H1 (cell line): ENCODE measurements at regions not wholly inside any gene's neighbourhood (a gene's known extent, or its start where the extent isn't known, plus 50 kb on each side); places are given as distances from the start of the nearest gene placed in this dataset.

Experiments used
- ASH2L ChIP-seq: fragments of 200-600, 300-600 bp; sonication (generic); IDR thresholded peaks from one replicate; pipeline ENCODE4 v1.7.1; 2017; ENCODE audit warnings: low read length
- BACH1 ChIP-seq: IDR thresholded peaks from 2 replicates; pipeline ENCODE4 v1.6.1; 2012; ENCODE audit warnings: low read length, improper control_type of control experiment
- CHD7 ChIP-seq: fragments of 300-600 bp; sonication (generic); IDR thresholded peaks from 2 replicates; pipeline ENCODE4 v1.7.1; 2012; ENCODE audit warnings: low read length, moderate library complexity, mild to moderate bottlenecking, inconsistent platforms; ENCODE audit not compliant: insufficient replicate concordance
- JUN ChIP-seq: IDR thresholded peaks from 2 replicates; pipeline ENCODE4 v1.6.1; 2011; ENCODE audit warnings: low read depth, mild to moderate bottlenecking, improper control_type of control experiment, low read length
- POU5F1 ChIP-seq: IDR thresholded peaks from 2 replicates; pipeline ENCODE4 v1.6.1; 2011; ENCODE audit warnings: low read depth, mild to moderate bottlenecking, low read length, moderate library complexity
- RNF2 ChIP-seq: fragments of 200-900, 300-1000 bp; sonication (generic); IDR thresholded peaks from 2 replicates; pipeline ENCODE4 v1.7.1; 2016; ENCODE audit warnings: borderline replicate concordance, low read depth, mild to moderate bottlenecking, antibody characterized with exemption, low read length; ENCODE audit not compliant: poor library complexity, severe bottlenecking; ENCODE audit errors: missing control alignments
- SIX5 ChIP-seq: IDR thresholded peaks from 2 replicates; pipeline ENCODE4 v1.6.1; 2011; ENCODE audit warnings: mild to moderate bottlenecking, low read depth, low read length
- SP4 ChIP-seq: IDR thresholded peaks from 2 replicates; pipeline ENCODE4 v1.6.1; 2012; ENCODE audit warnings: low read length, inconsistent platforms
- YY1 ChIP-seq: IDR thresholded peaks from 2 replicates; pipeline ENCODE4 v1.6.1; 2011; ENCODE audit warnings: low read depth, mild to moderate bottlenecking, low read length

DNA sequence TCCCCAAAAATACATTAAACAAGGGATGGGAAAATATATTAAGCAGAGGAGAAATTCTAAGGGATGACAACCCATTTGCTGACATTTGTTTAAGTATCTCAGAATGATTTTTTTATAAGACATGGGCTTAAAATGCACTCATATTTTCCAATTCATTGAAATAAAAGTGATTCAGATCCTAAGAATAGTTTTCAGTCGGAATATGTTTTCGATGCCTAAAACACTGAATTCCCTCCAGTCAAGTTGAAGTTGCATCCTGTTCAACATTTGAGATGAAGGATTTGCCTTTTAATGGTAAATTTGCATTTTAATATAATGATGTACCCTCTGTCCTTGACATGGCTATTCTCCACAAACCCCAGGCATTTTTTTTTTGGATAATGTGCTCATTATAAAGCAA is 79.3 kb downstream of the PTCHD4 start (continued):
- TF ChIP-seq CHD7 (no peak), SP4 (no peak), BACH1 (no peak), ASH2L (no peak), YY1 (no peak), POU5F1 (no peak), SIX5 (no peak), RNF2 (no peak), JUN (no peak)
